Activated T-helper 2 cell treated with anti-CD3 and anti-CD28 coated beads, Interferon-gamma antibody, Interleukin-2, Interleukin-4, amounts not matched to agents 10 μg/mL and 5 μg/mL and 100 μg/mL, durations not matched to agents 14 hours and 24 hours and 36 hours (primary cell): ENCODE measurements at regions not wholly inside any gene's neighbourhood (a gene's known extent, or its start where the extent isn't known, plus 50 kb on each side); places are given as distances from the start of the nearest gene placed in this dataset.
"Not testable (repeated sequence)": the region's sequence is repeated elsewhere in the genome, so short reads cannot be mapped to it uniquely, and the experiment has no call there.

Experiments used
- DNase-seq: peaks from one replicate; pipeline ENCODE4 v3.0.0; 2021; ENCODE audit warnings: low spot score
- H3K27ac Mint-ChIP-seq: one replicate; pipeline ENCODE4 v1.8.0; 2021; ENCODE audit warnings: mixed read lengths
- H3K27me3 Mint-ChIP-seq: one replicate; pipeline ENCODE4 v1.8.0; 2021; ENCODE audit warnings: low read depth, mixed read lengths
- H3K36me3 Mint-ChIP-seq: one replicate; pipeline ENCODE4 v1.8.0; 2021; ENCODE audit warnings: low read depth, mixed read lengths
- H3K4me1 Mint-ChIP-seq: one replicate; pipeline ENCODE4 v1.8.0; 2021; ENCODE audit warnings: low read depth, mixed read lengths
- H3K4me3 Mint-ChIP-seq: one replicate; pipeline ENCODE4 v1.8.0; 2021; ENCODE audit warnings: low read depth, mild to moderate bottlenecking, moderate library complexity, mixed read lengths
- H3K9me3 Mint-ChIP-seq: one replicate; pipeline ENCODE4 v1.8.0; 2021; ENCODE audit warnings: mixed read lengths
- intact Hi-C: fragments of 100-400 bp; cut with micrococcal nuclease; formaldehyde crosslinking; loops from one replicate; pipeline ENCODE4 v1.15.1; 2023

- Mint-ChIP-seq H3K36me3 (no peaks in the 10 kb centered on the region), H3K27me3 (no peaks in the 10 kb centered on the region), H3K9me3 (no peaks in the 10 kb centered on the region), H3K27ac (no peak overlapping the region), H3K4me3 (no peak overlapping the region), H3K4me1 (no peaks in the 10 kb centered on the region)
- intact Hi-C loops: no loop called here
- DNase-seq: no peak
Measured at GRCh38 chr4:17033768-17034181, 135.3 kb upstream of the LDB2 start.

DNA sequence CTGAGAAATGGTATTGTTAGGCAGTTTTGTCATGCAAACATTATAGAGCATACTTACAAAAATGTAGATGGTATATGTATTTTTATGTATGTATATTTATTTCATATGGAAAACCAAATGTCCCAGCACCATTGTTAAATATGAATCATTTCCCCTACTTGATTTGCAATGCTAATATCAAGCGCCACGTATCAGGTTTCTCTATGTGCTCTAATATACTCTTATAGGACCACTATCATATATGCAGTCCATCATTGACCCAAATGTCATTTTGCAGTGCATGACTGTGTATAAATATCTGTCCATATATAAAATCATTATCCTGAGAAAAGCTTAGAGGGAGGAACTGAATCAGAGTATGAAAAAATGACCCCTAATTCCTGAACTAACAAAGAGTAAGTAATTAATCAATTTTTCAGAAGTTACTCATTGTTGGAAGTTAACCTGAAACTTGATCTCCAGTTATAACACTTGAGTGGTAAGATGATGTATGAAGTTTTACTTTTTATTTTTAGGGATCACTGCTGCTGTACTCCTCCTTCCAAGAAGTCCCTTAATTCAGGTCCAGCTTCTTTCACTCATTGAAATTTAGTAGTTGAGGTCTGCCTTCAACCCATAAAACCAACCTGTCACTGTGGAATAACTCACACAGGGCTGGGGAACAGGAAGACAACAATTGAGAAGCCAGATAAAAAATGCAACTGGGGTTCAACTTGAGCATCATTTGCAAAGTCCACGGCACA is 134.8 kb upstream of the LDB2 start:
- H3K4me1 Mint-ChIP-seq: no peaks in the 10 kb centered on the region
- H3K36me3 Mint-ChIP-seq: no peaks in the 10 kb centered on the region
- no peak overlapping the region for H3K27ac Mint-ChIP-seq
- DNase-seq: no peak
- no peaks in the 10 kb centered on the region for H3K9me3 Mint-ChIP-seq
- no peaks in the 10 kb centered on the region for H3K27me3 Mint-ChIP-seq
- no peak overlapping the region for H3K4me3 Mint-ChIP-seq
- intact Hi-C loops: no loop called here

DNA sequence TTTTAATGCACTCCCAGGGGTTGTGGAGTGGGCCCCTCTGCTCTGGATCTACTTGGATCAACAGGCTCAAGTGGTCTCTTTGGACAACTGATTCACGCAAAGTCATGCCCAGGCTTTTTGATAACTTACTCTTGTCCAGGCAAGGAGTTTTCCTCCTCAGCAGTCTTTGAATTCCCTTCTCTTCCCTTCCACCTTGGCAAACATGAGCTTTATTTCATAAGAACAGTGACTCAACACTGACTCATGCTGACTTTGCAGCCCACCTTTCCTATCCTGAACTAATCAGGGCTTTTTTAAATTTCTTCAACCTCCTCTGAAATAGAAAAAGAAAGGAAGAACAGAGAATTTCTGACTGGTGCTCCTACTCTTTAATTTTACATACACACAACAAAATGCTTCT is 132.1 kb upstream of the LDB2 start:
- H3K27me3 Mint-ChIP-seq: no peaks in the 10 kb centered on the region
- no peak overlapping the region for H3K4me3 Mint-ChIP-seq
- H3K36me3 Mint-ChIP-seq: no peaks in the 10 kb centered on the region
- no peaks in the 10 kb centered on the region for H3K9me3 Mint-ChIP-seq
- intact Hi-C loops: no loop called here
- no peak overlapping the region for H3K27ac Mint-ChIP-seq
- DNase-seq: no peak
- H3K4me1 Mint-ChIP-seq: no peaks in the 10 kb centered on the region

- no peaks in the 10 kb centered on the region for H3K9me3 Mint-ChIP-seq
- no peaks in the 10 kb centered on the region for H3K36me3 Mint-ChIP-seq
- intact Hi-C loops: no loop called here
- H3K4me1 Mint-ChIP-seq: no peaks in the 10 kb centered on the region
- no peak overlapping the region for H3K27ac Mint-ChIP-seq
- no peaks in the 10 kb centered on the region for H3K27me3 Mint-ChIP-seq
- H3K4me3 Mint-ChIP-seq: no peak overlapping the region
- DNase-seq: no peak
Measured at GRCh38 chr4:17029964-17030363, 131.5 kb upstream of the LDB2 start.

- Mint-ChIP-seq H3K27me3 (no peaks in the 10 kb centered on the region), H3K4me3 (no peak overlapping the region), H3K4me1 (no peaks in the 10 kb centered on the region), H3K9me3 (no peaks in the 10 kb centered on the region), H3K27ac (no peak overlapping the region), H3K36me3 (no peaks in the 10 kb centered on the region)
- no peak for DNase-seq
- intact Hi-C loops: no loop called here
Measured at GRCh38 chr4:17029432-17029831, 131.0 kb upstream of the LDB2 start.

- Mint-ChIP-seq H3K27me3 (no peaks in the 10 kb centered on the region), H3K36me3 (no peaks in the 10 kb centered on the region), H3K4me3 (no peak overlapping the region), H3K4me1 (no peaks in the 10 kb centered on the region), H3K9me3 (no peaks in the 10 kb centered on the region), H3K27ac (no peak overlapping the region)
- intact Hi-C loops: no loop called here
- DNase-seq: no peak
Measured at GRCh38 chr4:17027495-17027894, 129.1 kb upstream of the LDB2 start.

GRCh38 chr4:17024425-17024824 is 126.0 kb upstream of the LDB2 start:
- no peak overlapping the region for H3K27ac Mint-ChIP-seq
- H3K36me3 Mint-ChIP-seq: no peaks in the 10 kb centered on the region
- H3K4me1 Mint-ChIP-seq: no peaks in the 10 kb centered on the region
- H3K27me3 Mint-ChIP-seq: no peaks in the 10 kb centered on the region
- intact Hi-C loops: no loop called here
- H3K9me3 Mint-ChIP-seq: no peaks in the 10 kb centered on the region
- no peak for DNase-seq
- H3K4me3 Mint-ChIP-seq: no peak overlapping the region

GRCh38 chr4:17020901-17021300 is 122.5 kb upstream of the LDB2 start:
- no peaks in the 10 kb centered on the region for H3K4me1 Mint-ChIP-seq
- intact Hi-C loops: no loop called here
- no peaks in the 10 kb centered on the region for H3K9me3 Mint-ChIP-seq
- no peaks in the 10 kb centered on the region for H3K36me3 Mint-ChIP-seq
- no peak for DNase-seq
- no peaks in the 10 kb centered on the region for H3K27me3 Mint-ChIP-seq
- no peak overlapping the region for H3K27ac Mint-ChIP-seq
- H3K4me3 Mint-ChIP-seq: no peak overlapping the region

DNA sequence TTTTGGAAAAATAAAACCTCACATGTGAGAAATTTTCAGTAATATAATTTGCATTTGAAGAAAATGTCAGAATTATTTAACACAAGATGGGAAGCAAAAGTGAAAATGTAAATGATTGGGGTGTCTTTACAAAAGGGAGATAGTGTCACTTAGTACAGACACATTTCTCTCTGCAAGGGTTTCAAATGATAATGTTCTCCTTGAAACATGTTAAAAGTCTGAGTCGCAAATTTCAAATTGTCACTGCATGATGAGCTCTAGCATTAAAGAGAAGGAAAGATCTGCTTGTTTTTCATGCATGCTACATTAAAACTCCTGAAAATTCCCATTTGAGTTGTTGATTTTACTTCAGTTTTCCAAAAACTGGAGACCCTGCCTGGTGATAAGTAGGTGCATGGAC is 122.0 kb upstream of the LDB2 start:
- H3K27me3 Mint-ChIP-seq: no peaks in the 10 kb centered on the region
- H3K36me3 Mint-ChIP-seq: no peaks in the 10 kb centered on the region
- H3K4me1 Mint-ChIP-seq: no peaks in the 10 kb centered on the region
- DNase-seq: no peak
- no peak overlapping the region for H3K4me3 Mint-ChIP-seq
- no peaks in the 10 kb centered on the region for H3K9me3 Mint-ChIP-seq
- intact Hi-C loops: no loop called here
- no peak overlapping the region for H3K27ac Mint-ChIP-seq

DNA sequence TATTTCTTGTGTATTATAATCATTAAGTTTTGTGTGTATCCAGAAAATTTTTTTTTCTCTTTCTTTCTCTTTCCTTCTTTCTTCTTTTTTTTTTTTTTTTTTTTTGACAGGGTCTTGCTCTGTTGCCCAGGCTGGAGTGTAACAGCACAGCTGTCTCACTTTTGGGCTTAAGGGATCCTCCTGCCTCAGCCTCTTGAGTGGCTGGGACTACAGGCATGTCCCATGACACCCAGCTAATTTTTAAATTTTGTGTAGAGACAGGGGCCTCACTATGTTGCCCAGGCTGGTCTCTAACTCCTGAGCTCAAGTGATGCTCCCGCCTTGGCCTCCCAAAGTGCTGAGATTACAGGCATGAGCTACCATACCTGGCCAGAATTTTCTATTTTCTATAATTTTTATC is 120.2 kb upstream of the LDB2 start:
- H3K27me3 Mint-ChIP-seq, intact Hi-C loops, H3K27ac Mint-ChIP-seq, H3K4me3 Mint-ChIP-seq, H3K4me1 Mint-ChIP-seq, H3K36me3 Mint-ChIP-seq, H3K9me3 Mint-ChIP-seq, DNase-seq: not testable (repeated sequence)

DNA sequence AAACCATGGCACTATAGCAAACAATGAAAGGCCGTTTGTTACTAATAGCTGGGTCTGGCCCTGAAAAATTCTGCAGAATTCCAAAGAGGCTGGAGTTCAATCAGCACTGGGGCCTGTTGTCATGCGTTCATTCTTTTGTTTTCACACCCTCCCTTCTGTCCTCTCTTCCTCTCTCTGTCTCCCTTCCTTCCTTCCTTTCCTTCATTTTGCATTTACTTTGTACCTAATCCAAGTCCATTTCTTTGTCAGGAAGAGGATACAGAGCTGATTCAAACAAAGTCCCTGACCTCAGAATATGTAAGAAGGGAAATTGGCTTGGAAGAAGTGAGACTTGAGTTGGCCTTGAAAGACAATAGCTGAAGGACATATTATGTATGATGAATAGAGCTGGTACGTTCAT is 119.6 kb upstream of the LDB2 start:
- no peak for DNase-seq
- Mint-ChIP-seq H3K36me3 (no peaks in the 10 kb centered on the region), H3K27ac (no peak overlapping the region), H3K4me3 (no peak overlapping the region), H3K4me1 (no peaks in the 10 kb centered on the region), H3K9me3 (no peaks in the 10 kb centered on the region), H3K27me3 (no peaks in the 10 kb centered on the region)
- intact Hi-C loops: no loop called here

DNA sequence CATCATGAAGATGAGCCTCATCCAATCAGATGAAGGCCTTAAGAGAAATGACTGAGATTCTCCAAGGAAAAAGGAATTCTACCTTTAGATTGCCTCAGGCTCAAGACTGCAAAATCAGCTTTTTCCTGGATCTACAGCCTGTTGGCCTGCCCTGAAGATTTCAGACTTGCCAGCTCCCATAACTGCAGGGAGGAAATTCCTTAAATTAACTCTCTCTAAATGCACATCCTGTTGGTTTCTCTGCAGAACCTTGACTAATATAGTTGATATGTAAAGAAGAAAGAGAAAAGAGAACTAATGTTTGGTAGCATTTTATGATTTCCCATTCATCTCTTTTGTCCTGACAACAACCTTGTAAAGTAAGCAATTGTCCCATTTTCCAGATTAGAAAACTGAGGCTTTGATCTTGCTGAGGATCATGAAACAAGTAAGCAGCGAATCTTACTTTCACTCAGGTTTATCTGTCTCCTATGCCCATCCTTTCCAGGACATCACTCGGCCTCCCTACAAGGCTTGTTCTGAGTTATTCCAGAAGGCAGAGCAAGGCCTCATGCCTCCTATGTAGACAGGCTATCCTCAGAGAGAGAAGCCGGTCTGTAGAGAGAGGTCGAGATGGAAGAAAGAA is 115.0 kb upstream of the LDB2 start:
- Mint-ChIP-seq H3K4me1 (no peaks in the 10 kb centered on the region), H3K4me3 (no peak overlapping the region), H3K9me3 (no peaks in the 10 kb centered on the region), H3K27me3 (no peaks in the 10 kb centered on the region), H3K27ac (no peak overlapping the region), H3K36me3 (no peaks in the 10 kb centered on the region)
- intact Hi-C loops: no loop called here
- no peak for DNase-seq

DNA sequence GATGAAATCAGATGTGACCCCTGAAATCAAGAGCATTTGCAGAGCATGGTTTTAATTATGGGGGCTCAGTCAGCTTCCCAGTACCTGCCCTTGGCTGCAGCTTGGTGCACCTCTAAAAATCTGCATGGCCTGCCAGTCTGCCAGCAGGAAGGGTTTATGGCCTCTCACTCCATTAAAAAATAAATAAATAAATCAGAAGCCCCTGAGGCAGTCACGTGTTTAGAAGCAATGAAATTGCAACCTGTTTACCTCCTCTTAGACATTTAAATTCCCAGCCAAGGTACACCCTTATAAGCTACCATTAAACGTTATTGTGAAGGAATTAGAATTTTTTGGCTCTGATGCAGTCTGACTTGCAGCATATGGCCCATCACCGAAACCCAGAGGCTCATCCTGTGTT is 114.0 kb upstream of the LDB2 start:
- no peaks in the 10 kb centered on the region for H3K4me1 Mint-ChIP-seq
- no peak overlapping the region for H3K27ac Mint-ChIP-seq
- H3K9me3 Mint-ChIP-seq: no peaks in the 10 kb centered on the region
- no peaks in the 10 kb centered on the region for H3K27me3 Mint-ChIP-seq
- H3K4me3 Mint-ChIP-seq: no peak overlapping the region
- DNase-seq: no peak
- H3K36me3 Mint-ChIP-seq: no peaks in the 10 kb centered on the region
- intact Hi-C loops: no loop called here
